Prostate gland (tissue), 1 donor: ENCODE measurements at regions not wholly inside any gene's neighbourhood (a gene's known extent, or its start where the extent isn't known, plus 50 kb on each side); places are given as distances from the start of the nearest gene placed in this dataset.

Experiments used
- POLR2A ChIP-seq: fragments of 450-650 bp; IDR thresholded peaks from one replicate; pipeline ENCODE4 v1.6.1; 2016; ENCODE audit warnings: antibody characterized with exemption, mild to moderate bottlenecking
- POLR2AphosphoS5 ChIP-seq: sonication (generic); formaldehyde crosslinking; IDR thresholded peaks from one replicate; pipeline ENCODE4 v1.6.1; 2017; ENCODE audit warnings: antibody characterized with exemption

GRCh38 chr9:38154501-38155421 lies 85.7 kb upstream of the SHB start:
- TF ChIP-seq POLR2A (no peak), POLR2AphosphoS5 (no peak)
